ENCODE measurements at regions not wholly inside any gene's neighbourhood (a gene's known extent, or its start where the extent isn't known, plus 50 kb on each side); places are given as distances from the start of the nearest gene placed in this dataset.

- TF ChIP-seq, protein P1, sequence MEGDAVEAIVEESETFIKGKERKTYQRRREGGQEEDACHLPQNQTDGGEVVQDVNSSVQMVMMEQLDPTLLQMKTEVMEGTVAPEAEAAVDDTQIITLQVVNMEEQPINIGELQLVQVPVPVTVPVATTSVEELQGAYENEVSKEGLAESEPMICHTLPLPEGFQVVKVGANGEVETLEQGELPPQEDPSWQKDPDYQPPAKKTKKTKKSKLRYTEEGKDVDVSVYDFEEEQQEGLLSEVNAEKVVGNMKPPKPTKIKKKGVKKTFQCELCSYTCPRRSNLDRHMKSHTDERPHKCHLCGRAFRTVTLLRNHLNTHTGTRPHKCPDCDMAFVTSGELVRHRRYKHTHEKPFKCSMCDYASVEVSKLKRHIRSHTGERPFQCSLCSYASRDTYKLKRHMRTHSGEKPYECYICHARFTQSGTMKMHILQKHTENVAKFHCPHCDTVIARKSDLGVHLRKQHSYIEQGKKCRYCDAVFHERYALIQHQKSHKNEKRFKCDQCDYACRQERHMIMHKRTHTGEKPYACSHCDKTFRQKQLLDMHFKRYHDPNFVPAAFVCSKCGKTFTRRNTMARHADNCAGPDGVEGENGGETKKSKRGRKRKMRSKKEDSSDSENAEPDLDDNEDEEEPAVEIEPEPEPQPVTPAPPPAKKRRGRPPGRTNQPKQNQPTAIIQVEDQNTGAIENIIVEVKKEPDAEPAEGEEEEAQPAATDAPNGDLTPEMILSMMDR (IDR thresholded peaks at IDR 0.05 in 4 of 5, conservative IDR thresholded peaks at IDR 0.05 in 1 of 5): no peak
- no peak for TF ChIP-seq POLR2A (IDR thresholded peaks at IDR 0.05)
Observed at GRCh38 chr2:509888-510287, 167.3 kb downstream of the TMEM18 start.

Data from gastrocnemius medialis (tissue), 4 donors.